ENCODE measurements at regions not wholly inside any gene's neighbourhood (a gene's known extent, or its start where the extent isn't known, plus 50 kb on each side); places are given as distances from the start of the nearest gene placed in this dataset.

DNA sequence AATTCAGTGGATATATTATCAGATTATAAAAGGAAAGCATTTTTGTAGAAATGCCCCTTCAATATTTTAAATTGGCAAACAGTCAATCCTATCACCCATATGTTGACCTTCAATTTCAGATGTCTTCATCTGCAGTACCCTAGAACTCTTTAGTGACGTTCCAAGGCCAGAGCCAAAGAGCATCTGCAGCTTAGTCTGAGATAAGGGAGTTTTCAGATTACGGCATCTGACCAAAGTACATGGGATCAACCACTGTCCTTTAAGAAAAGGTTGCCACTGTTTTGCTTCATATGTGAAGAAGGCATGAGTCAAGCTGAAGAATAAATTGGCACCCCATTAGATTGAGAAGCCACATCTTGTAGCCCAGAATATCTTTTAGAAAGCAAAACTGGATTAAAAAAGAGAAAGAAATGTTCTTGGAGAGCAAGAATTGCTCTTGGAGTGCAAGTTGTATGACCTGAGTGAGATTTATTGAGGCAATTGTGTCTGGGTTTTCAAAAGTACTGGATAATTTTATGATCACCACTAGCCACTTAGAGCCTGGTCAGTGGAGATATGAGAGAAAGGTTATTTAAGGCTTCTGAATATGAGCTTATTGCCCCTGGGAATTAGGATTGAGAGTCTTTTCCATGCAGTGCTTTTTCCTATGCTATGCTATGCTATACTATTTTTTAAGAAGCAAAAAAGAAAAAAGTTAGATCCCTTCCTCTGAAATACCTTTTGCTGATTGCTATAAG is 251.9 kb upstream of the NR3C2 start:
- Histone ChIP-seq H3K4me1 (ENCODE audit: control insufficient read depth in 2 of 3, insufficient read depth in 2 of 3, low read depth in 1 of 3, low read length in 3 of 3) (no peaks in the 10 kb centered on the region), H3K9ac (ENCODE audit: low read length in 3 of 3) (no peak overlapping the region), H3K36me3 (ENCODE audit: control insufficient read depth in 2 of 3, insufficient read depth in 3 of 3, low read length in 3 of 3) (no peaks in the 10 kb centered on the region), H3K27me3 (ENCODE audit: control insufficient read depth, insufficient read depth, low read length) (no peaks in the 10 kb centered on the region), H3K9me3 (ENCODE audit: control insufficient read depth in 2 of 3, insufficient read depth in 1 of 3, low read length in 3 of 3) (no peaks in the 10 kb centered on the region), H3K27ac (ENCODE audit: low read depth in 2 of 2, low read length in 2 of 2) (no peak overlapping the region), H3K4me3 (ENCODE audit: low read length in 3 of 3) (no peak overlapping the region)
- DNase-seq = no peak
- TF ChIP-seq, protein P1, sequence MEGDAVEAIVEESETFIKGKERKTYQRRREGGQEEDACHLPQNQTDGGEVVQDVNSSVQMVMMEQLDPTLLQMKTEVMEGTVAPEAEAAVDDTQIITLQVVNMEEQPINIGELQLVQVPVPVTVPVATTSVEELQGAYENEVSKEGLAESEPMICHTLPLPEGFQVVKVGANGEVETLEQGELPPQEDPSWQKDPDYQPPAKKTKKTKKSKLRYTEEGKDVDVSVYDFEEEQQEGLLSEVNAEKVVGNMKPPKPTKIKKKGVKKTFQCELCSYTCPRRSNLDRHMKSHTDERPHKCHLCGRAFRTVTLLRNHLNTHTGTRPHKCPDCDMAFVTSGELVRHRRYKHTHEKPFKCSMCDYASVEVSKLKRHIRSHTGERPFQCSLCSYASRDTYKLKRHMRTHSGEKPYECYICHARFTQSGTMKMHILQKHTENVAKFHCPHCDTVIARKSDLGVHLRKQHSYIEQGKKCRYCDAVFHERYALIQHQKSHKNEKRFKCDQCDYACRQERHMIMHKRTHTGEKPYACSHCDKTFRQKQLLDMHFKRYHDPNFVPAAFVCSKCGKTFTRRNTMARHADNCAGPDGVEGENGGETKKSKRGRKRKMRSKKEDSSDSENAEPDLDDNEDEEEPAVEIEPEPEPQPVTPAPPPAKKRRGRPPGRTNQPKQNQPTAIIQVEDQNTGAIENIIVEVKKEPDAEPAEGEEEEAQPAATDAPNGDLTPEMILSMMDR (IDR thresholded peaks at IDR 0.05; ENCODE audit: borderline replicate concordance, extremely low read depth, insufficient read depth) = no peak
- no peak for FAIRE-seq
- intact Hi-C loops (cut with DNase I) = no loop called here

DNA sequence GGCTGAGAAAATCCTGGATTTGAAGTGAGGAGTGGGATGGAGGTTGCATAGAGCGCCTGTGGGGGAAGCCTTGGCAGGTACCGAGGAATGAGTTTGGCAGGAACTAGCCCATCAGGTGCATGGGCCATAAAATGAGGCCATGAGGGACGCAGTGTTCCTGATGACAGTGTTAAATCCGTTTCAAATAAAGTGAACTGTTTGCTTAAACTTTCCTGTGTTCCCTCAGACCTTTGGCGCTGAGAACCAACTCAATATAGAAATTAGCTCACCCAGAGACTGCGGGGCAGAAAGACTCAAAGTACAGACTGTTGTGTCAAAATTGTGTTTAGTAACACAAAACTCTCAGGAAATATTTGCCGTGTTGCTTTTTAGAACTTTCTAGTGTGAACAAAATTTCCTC is 250.0 kb upstream of the NR3C2 start:
- intact Hi-C loops (cut with DNase I) = no loop called here
- DNase-seq (no peak), FAIRE-seq (no peak)

GRCh38 chr4:148686449-148686848 is 244.2 kb upstream of the NR3C2 start:
- TF ChIP-seq, protein P1 (IDR thresholded peaks at IDR 0.05; ENCODE audit: borderline replicate concordance, extremely low read depth, insufficient read depth) = no peak
- DNase-seq (no peak), FAIRE-seq (no peak)
- Histone ChIP-seq H3K4me1 (ENCODE audit: control insufficient read depth in 2 of 3, insufficient read depth in 2 of 3, low read depth in 1 of 3, low read length in 3 of 3) (peaks cover 0 to 3% (median 0%) of the 10 kb centered on the region in 3 donors), H3K9ac (ENCODE audit: low read length in 3 of 3) (no peak overlapping the region), H3K9me3 (ENCODE audit: control insufficient read depth in 2 of 3, insufficient read depth in 1 of 3, low read length in 3 of 3) (no peaks in the 10 kb centered on the region), H3K27me3 (ENCODE audit: control insufficient read depth, insufficient read depth, low read length) (no peaks in the 10 kb centered on the region), H3K4me3 (ENCODE audit: low read length in 3 of 3) (no peak overlapping the region), H3K27ac (ENCODE audit: low read depth in 2 of 2, low read length in 2 of 2) (no peak overlapping the region), H3K36me3 (ENCODE audit: control insufficient read depth in 2 of 3, insufficient read depth in 3 of 3, low read length in 3 of 3) (no peaks in the 10 kb centered on the region)
- intact Hi-C loops (cut with DNase I) = no loop called here

More for the DNA sequence above, 250.0 kb upstream of the NR3C2 start:
- no peaks in the 10 kb centered on the region for H3K4me1 ChIP-seq (ENCODE audit: control insufficient read depth in 2 of 3, insufficient read depth in 2 of 3, low read depth in 1 of 3, low read length in 3 of 3)
- no peak overlapping the region for H3K27ac ChIP-seq (ENCODE audit: low read depth in 2 of 2, low read length in 2 of 2)
- TF ChIP-seq, protein P1 (IDR thresholded peaks at IDR 0.05; ENCODE audit: borderline replicate concordance, extremely low read depth, insufficient read depth) = no peak
- H3K9me3 ChIP-seq (ENCODE audit: control insufficient read depth in 2 of 3, insufficient read depth in 1 of 3, low read length in 3 of 3) = no peaks in the 10 kb centered on the region
- no peak overlapping the region for H3K4me3 ChIP-seq (ENCODE audit: low read length in 3 of 3)
- no peaks in the 10 kb centered on the region for H3K27me3 ChIP-seq (ENCODE audit: control insufficient read depth, insufficient read depth, low read length)
- no peaks in the 10 kb centered on the region for H3K36me3 ChIP-seq (ENCODE audit: control insufficient read depth in 2 of 3, insufficient read depth in 3 of 3, low read length in 3 of 3)
- no peak overlapping the region for H3K9ac ChIP-seq (ENCODE audit: low read length in 3 of 3)
